ENCODE measurements at regions not wholly inside any gene's neighbourhood (a gene's known extent, or its start where the extent isn't known, plus 50 kb on each side); places are given as distances from the start of the nearest gene placed in this dataset.
"Not testable (repeated sequence)": the region's sequence is repeated elsewhere in the genome, so short reads cannot be mapped to it uniquely, and the experiment has no call there.

GRCh38 chr5:89712134-89712700 is 697.3 kb downstream of the CETN3 start:
- no peak for DNase-seq

- DNase-seq: no peak
These were observed 698.0 kb downstream of the CETN3 start for GRCh38 chr5:89711526-89711925.

- no peak for DNase-seq
These were observed 699.5 kb downstream of the CETN3 start for GRCh38 chr5:89710006-89710405.

- no peak for DNase-seq
These were observed 701.7 kb downstream of the CETN3 start for GRCh38 chr5:89707891-89708290.

- DNase-seq: no peak
These were observed 702.8 kb downstream of the CETN3 start for GRCh38 chr5:89706731-89707130.

GRCh38 chr5:89703817-89704216 is 705.7 kb downstream of the CETN3 start:
- DNase-seq: no peak

- DNase-seq: no peak
These were observed 711.5 kb downstream of the CETN3 start for GRCh38 chr5:89698028-89698427.

- no peak for DNase-seq
These were observed 712.0 kb downstream of the CETN3 start for GRCh38 chr5:89697581-89697980.

- no peak for DNase-seq
These were observed 714.2 kb downstream of the CETN3 start for GRCh38 chr5:89695371-89695770.

GRCh38 chr5:89694026-89694550 is 715.5 kb downstream of the CETN3 start:
- no peak for DNase-seq

GRCh38 chr5:89690331-89690730 is 719.2 kb downstream of the CETN3 start:
- no peak for DNase-seq

- no peak for DNase-seq
These were observed 723.3 kb downstream of the CETN3 start for GRCh38 chr5:89686081-89686765.

- no peak for DNase-seq
These were observed 732.9 kb downstream of the CETN3 start for GRCh38 chr5:89676634-89677033.

GRCh38 chr5:89673019-89673418 is 736.5 kb downstream of the CETN3 start:
- DNase-seq: no peak

GRCh38 chr5:89668821-89669220 is 740.7 kb downstream of the CETN3 start:
- no peak for DNase-seq

- no peak for DNase-seq
These were observed 747.1 kb downstream of the CETN3 start for GRCh38 chr5:89662499-89662898.

- no peak for DNase-seq
These were observed 755.9 kb upstream of the MEF2C start for GRCh38 chr5:89638871-89639270.

- DNase-seq: not testable (repeated sequence)
These were observed 751.2 kb upstream of the MEF2C start for GRCh38 chr5:89634176-89634575.

GRCh38 chr5:89630064-89630463 is 747.1 kb upstream of the MEF2C start:
- DNase-seq: not testable (repeated sequence)

- no peak for DNase-seq
These were observed 746.1 kb upstream of the MEF2C start for GRCh38 chr5:89628876-89629635.

- no peak for DNase-seq
These were observed 733.0 kb upstream of the MEF2C start for GRCh38 chr5:89615839-89616518.

- no peak for DNase-seq
These were observed 730.4 kb upstream of the MEF2C start for GRCh38 chr5:89613222-89613956.

Measured in COR-L47 (cell line).